Activated CD4-positive, alpha-beta memory T cell treated with anti-CD3 and anti-CD28 coated beads, Interleukin-2, amount 10 ng/mL, durations not matched to agents 7 days and 5 days (primary cell): ENCODE measurements at regions not wholly inside any gene's neighbourhood (a gene's known extent, or its start where the extent isn't known, plus 50 kb on each side); places are given as distances from the start of the nearest gene placed in this dataset.

Experiments used
- CTCF ChIA-PET: fragments of 350-600 bp; sonication (Branson Sonifier 250); formaldehyde crosslinking; loops from one replicate; lab custom pipeline; 2021; ENCODE audit warnings: antibody characterized with exemption, inconsistent platforms; lab: Charles Lee
- POLR2A ChIA-PET: fragments of 350-600 bp; sonication (Branson Sonifier 250); formaldehyde crosslinking; loops from one replicate; lab custom pipeline; 2021; ENCODE audit warnings: antibody characterized with exemption; lab: Charles Lee
- DNase-seq: peaks from one replicate; pipeline ENCODE4 v3.0.0-alpha.2; 2020
- H3K27ac Mint-ChIP-seq: one replicate; pipeline ENCODE4 v1.8.0; 2021; ENCODE audit warnings: mild to moderate bottlenecking, mixed read lengths
- H3K27me3 Mint-ChIP-seq: one replicate; pipeline ENCODE4 v1.8.0; 2021; ENCODE audit warnings: mixed read lengths
- H3K36me3 Mint-ChIP-seq: one replicate; pipeline ENCODE4 v1.8.0; 2021; ENCODE audit warnings: low read depth, mixed read lengths
- H3K4me1 Mint-ChIP-seq: one replicate; pipeline ENCODE4 v1.8.0; 2021; ENCODE audit warnings: mixed read lengths
- H3K4me3 Mint-ChIP-seq: one replicate; pipeline ENCODE4 v1.8.0; 2021; ENCODE audit warnings: mild to moderate bottlenecking, mixed read lengths
- H3K9me3 Mint-ChIP-seq: one replicate; pipeline ENCODE4 v1.8.0; 2021; ENCODE audit warnings: mixed read lengths

DNA sequence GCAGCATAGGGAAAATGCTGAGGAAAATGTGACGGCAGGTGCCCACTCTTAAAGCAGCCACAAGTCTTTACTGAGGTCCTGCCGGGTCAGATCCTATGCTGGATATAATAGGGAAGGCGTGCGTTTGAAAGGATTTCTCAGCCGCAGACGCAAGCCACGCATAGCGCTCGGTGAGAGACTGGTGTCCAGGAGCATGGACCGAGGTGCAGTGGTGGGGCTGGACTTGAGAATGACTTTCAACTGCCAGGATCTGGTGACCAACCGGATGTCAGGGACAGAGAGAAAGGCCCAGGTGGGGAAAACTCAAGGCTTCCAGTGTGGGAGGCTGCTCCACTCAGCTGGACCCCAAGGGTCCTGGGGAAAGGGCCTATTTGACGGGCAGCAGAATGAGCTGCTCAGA is 74.7 kb upstream of the INSIG1 start:
- H3K4me1 Mint-ChIP-seq: peaks cover 17% of the 10 kb centered on the region
- no peaks in the 10 kb centered on the region for H3K36me3 Mint-ChIP-seq
- CTCF ChIA-PET: interaction anchor here (1.3 kb wide), 1 partner anchor 18 kb away, joined by 3 read pairs; no protein-coding TSS in a partner anchor
- H3K9me3 Mint-ChIP-seq: no peaks in the 10 kb centered on the region
- POLR2A ChIA-PET: interaction anchor here (1.0 to 2.3 kb wide), 2 partner anchors 18 to 74 kb away, joined by 3 to 12 read pairs; partner anchors contain the start of gene INSIG1
- no peak for DNase-seq
- H3K4me3 Mint-ChIP-seq: no peak overlapping the region
- H3K27ac Mint-ChIP-seq: no peak overlapping the region
- peaks cover 15% of the 10 kb centered on the region for H3K27me3 Mint-ChIP-seq

DNA sequence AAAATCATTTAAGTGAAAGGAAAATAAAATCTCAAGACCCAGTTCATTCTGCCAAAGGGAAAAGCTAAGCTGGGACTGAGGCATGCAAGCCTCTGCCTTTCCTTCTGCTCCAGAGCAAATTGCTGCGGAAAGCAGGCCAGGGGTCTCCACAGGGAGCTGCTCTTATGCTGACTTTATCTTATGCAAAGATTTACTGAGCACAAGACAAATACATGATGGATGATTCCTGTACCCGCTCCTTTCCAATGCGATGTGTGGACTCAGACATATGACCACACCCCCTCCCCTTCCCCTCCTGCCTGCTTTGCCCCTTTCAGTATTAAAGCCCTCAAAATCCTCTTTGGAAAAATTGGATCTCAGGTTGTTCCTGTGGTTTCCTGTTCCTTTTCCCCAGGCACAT is 74.2 kb upstream of the INSIG1 start:
- no peaks in the 10 kb centered on the region for H3K9me3 Mint-ChIP-seq
- ChIA-PET POLR2A (interaction anchor here (1.0 to 2.3 kb wide), 2 partner anchors 19 to 73 kb away, joined by 3 to 12 read pairs; partner anchors contain the start of gene INSIG1), CTCF (no interaction called here)
- no peak overlapping the region for H3K4me3 Mint-ChIP-seq
- H3K27ac Mint-ChIP-seq: no peak overlapping the region
- no peaks in the 10 kb centered on the region for H3K36me3 Mint-ChIP-seq
- no peak for DNase-seq
- H3K4me1 Mint-ChIP-seq: peaks cover 15% of the 10 kb centered on the region
- peaks cover 15% of the 10 kb centered on the region for H3K27me3 Mint-ChIP-seq

DNA sequence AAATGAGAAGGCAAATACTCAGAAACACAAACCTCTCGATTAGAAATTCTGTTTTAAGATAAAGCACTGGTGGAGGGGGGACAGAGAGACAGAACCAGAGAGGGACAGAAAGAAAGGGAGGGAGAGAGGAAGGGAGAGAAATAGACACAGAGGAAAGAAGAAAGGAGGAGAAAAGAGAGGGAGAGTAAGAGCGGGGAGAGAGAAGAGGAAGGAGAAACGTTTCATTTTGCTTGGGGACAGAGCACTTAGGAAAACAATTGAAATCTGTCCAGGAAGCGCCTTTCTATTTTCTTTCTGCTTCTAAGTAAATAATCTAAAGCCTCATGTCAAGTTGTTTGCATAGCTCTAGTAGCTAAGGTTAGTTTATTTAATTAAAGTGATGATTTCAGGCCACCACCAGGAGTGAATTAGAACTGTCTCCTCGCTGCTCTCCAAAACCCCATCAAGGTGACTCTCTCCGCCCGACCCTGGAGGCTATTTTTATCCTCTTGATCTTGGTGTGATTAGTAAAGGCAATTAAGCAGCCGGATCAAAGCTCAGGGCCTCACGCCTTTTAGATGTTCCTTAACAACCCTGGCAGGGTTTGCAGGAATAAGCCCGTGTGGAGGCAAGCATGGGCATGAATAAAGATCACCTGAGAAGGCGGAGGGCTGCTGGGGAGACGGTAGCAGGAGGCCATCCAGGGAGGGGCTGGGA is 73.4 kb upstream of the INSIG1 start:
- H3K4me3 Mint-ChIP-seq: no peak overlapping the region
- no peaks in the 10 kb centered on the region for H3K36me3 Mint-ChIP-seq
- DNase-seq: no peak
- ChIA-PET CTCF (no interaction called here), POLR2A (interaction anchor here (2.3 kb wide), 1 partner anchor 73 kb away, joined by 12 read pairs; the partner anchor contains the start of gene INSIG1)
- H3K9me3 Mint-ChIP-seq: no peaks in the 10 kb centered on the region
- H3K4me1 Mint-ChIP-seq: peaks cover 15% of the 10 kb centered on the region
- H3K27me3 Mint-ChIP-seq: peaks cover 15% of the 10 kb centered on the region
- H3K27ac Mint-ChIP-seq: no peak overlapping the region

DNA sequence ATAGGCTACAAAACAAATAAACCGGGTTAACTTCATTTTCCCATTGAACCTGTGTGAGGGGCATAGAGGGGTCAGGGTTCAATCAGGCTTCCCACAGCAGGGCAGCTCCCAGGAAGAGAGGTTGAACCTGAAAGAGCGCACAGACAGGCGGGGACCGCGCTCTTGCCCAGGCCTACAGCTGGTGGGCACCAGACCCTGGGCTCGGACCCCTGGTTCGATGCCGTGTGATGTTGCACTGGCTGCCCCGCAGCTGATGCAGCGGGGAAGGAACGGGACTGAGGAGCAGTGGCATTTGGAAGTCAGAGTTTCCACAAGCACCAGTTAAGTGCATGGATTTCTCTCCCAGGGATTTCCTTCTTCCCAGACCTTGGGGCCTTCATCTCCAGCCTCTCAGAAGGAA is 72.6 kb upstream of the INSIG1 start:
- Mint-ChIP-seq H3K4me1 (peaks cover 15% of the 10 kb centered on the region), H3K4me3 (no peak overlapping the region), H3K27ac (no peak overlapping the region), H3K9me3 (no peaks in the 10 kb centered on the region), H3K36me3 (no peaks in the 10 kb centered on the region), H3K27me3 (peaks cover 15% of the 10 kb centered on the region)
- DNase-seq: no peak
- POLR2A ChIA-PET: no interaction called here
- CTCF ChIA-PET: no interaction called here

DNA sequence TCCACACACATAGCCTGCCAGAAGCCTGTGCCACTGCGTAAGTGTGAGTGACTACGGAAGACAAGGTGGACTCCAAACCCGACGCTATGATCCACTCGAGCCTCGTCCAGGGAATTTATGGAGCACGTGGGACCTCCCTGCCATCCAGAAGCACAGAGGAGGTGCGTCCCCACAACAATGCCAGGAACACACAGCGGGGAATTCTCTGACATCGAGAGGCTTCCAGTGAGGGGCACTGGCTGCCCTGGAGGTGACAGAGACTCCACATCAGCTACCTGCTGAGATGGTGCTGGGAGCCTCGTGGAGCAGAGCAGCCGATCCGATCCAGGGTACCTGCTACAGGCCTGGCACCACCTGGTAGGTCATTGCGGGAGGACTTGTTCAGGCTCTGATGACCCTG is 72.2 kb upstream of the INSIG1 start:
- no peak overlapping the region for H3K27ac Mint-ChIP-seq
- CTCF ChIA-PET: no interaction called here
- H3K9me3 Mint-ChIP-seq: no peaks in the 10 kb centered on the region

DNA sequence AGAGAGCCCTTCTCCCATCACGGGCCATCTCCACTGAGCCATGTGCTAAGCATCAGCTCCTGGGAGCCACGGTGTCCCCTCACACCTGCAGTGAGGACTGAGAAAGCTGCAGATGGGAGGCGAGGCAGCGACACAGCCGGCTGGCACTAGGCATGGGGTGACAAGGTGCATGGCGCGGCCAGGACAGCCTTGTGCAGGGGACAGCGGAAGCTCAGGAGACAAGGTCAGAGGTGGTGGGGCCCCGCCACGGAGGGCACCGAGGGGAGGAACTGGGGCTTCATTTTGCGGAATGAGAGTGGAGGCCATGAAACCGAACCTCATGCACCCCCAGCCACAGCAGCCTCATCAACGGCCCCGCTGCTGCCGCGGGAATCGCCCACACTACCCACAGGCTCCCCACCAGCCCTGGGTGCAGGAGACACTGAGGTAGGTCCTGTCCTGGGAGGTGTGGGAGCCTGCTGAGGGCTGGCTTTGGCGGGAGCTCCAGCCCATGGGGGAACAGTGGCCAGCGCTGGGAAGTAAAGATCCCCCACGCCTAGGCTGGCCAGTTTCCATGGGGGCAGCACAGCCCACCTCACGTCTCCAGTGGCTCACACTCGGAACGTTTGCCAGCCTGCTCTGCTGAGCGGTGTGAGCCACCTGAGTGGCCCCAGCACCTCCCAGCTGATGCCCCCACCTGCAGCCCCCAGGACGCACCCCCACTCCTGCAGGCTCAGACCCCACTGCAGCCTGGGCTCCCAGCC is 71.2 kb upstream of the INSIG1 start:
- H3K36me3 Mint-ChIP-seq: no peaks in the 10 kb centered on the region
- POLR2A ChIA-PET: interaction anchor here (0.7 kb wide), 1 partner anchor 70 kb away, joined by 3 read pairs; no protein-coding TSS in a partner anchor
- CTCF ChIA-PET: no interaction called here
- H3K27me3 Mint-ChIP-seq: peaks cover 15% of the 10 kb centered on the region
- H3K4me1 Mint-ChIP-seq: peaks cover 13% of the 10 kb centered on the region
- no peaks in the 10 kb centered on the region for H3K9me3 Mint-ChIP-seq
- H3K27ac Mint-ChIP-seq: no peak overlapping the region
- DNase-seq: no peak
- H3K4me3 Mint-ChIP-seq: no peak overlapping the region

More for the DNA sequence above, 72.2 kb upstream of the INSIG1 start:
- POLR2A ChIA-PET: no interaction called here
- no peak for DNase-seq
- Mint-ChIP-seq H3K36me3 (no peaks in the 10 kb centered on the region), H3K4me3 (no peak overlapping the region), H3K4me1 (peaks cover 15% of the 10 kb centered on the region), H3K27me3 (peaks cover 15% of the 10 kb centered on the region)

DNA sequence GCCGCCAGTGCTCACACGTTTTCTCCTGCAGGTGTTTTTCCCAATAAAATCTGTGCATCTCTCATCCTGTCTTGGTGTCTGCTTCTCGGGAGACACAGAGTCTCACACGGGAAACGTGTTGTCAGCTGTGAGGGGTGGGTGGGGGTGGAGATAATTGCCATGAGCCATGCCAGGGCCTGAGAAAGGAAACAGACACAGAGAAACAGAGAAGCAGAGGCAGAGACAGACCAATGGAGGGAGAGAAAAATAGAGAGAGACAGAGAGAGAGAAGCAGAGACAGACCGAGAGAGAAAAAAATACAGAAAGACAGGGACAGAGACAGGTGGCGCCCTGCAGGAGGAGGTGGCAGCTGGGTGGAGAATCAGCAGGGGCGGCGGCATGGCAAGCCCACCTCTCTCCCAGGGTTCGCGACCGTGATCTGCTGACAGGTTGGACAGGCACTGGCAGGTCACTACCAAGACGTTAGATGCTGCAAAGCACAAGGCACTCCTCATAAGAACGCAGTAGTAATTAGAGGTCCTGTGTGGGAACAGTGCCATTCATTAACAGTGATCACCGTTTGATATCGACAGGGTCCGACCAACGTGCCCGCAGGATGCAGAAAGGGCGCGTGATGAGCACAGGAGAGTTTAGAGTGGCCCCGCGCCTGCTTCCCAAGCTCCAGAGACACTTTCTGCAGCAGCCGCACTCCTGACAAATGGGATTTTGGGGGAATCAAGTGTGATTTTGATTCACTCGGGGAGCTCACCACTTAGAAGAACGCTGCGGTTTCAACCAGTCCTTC is 70.5 kb upstream of the INSIG1 start:
- no peak for DNase-seq
- Mint-ChIP-seq H3K27me3 (peaks cover 15% of the 10 kb centered on the region), H3K4me3 (no peak overlapping the region), H3K27ac (no peak overlapping the region), H3K36me3 (no peaks in the 10 kb centered on the region), H3K4me1 (peaks cover 6% of the 10 kb centered on the region), H3K9me3 (no peaks in the 10 kb centered on the region)
- POLR2A ChIA-PET: no interaction called here
- CTCF ChIA-PET: no interaction called here

DNA sequence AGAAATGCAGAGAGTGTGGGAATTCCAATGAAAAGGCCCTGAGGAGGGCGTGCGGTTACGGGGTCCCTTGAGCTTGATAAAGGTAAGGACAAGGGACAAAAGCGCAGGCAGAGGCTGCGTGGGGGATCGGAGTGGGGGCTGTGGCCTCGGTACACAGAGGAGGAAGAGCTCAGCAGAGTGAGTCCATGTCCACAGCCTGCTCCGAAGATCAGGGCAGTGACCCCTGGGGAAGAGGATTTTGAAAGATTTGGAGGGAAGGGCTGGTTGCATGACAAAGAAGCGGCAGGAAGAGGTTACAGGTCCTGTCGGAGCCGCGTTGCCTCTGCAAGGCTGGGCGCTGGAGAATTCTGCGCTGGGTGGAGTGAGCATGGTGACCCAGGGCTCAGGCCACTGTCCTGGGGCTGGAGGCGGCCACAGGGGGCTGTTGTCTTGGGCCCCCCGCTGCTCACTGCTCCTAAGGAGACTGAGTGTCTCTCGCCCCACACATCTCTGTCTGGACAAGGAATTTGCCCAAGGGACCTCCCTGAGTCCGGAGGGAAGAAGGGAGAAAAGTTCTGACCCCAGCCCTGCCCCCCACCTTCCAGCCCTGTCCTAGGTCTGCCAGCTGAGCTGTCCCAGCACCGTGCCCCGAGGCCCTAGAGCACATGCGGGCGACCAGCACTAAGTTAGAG is 69.8 kb upstream of the INSIG1 start:
- Mint-ChIP-seq H3K27ac (no peak overlapping the region), H3K36me3 (no peaks in the 10 kb centered on the region), H3K27me3 (peaks cover 15% of the 10 kb centered on the region), H3K4me1 (no peaks in the 10 kb centered on the region), H3K9me3 (no peaks in the 10 kb centered on the region), H3K4me3 (no peak overlapping the region)
- no peak for DNase-seq
- ChIA-PET POLR2A (no interaction called here), CTCF (no interaction called here)

DNA sequence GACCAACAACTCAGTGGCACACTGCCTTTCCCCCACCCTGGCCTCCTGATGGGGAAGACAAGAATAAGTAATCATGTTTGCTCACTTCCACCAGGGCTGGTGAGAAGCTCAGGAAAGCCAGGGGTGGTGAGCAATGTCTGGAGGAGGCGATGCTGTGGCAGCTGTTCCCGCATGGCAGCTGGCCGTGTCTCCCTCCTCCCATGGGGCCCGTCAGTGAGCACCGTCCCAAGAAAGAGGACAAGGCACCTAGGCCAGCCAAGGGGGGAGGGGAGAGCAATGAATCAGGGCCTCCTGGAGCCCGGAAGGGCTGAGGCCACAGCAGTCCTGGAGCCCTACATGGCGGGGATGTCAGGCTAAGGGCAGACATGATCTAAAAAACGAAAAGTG is 69.2 kb upstream of the INSIG1 start:
- Mint-ChIP-seq H3K4me1 (no peaks in the 10 kb centered on the region), H3K9me3 (no peaks in the 10 kb centered on the region), H3K27ac (no peak overlapping the region), H3K36me3 (no peaks in the 10 kb centered on the region), H3K4me3 (no peak overlapping the region), H3K27me3 (peaks cover 15% of the 10 kb centered on the region)
- ChIA-PET POLR2A (no interaction called here), CTCF (no interaction called here)
- DNase-seq: no peak

DNA sequence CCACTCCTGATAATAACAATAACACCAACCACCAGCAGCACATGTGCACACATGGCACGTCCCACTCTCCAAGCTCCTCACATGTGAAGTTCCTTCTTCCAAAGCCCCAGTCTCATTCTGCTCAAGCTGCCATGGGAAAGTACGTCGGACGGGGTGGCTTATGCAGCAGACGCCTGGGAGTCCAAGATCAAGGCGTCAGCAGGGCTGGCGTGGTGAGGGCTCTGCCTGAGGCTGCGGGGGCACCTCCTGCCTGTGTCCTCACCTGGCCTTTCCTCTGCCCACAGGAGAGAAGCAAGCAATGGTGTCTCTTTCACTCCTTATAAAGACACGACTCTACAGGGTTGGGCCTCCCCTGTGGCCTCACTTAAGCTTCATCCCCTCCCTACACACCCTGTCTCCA is 68.8 kb upstream of the INSIG1 start:
- no peaks in the 10 kb centered on the region for H3K36me3 Mint-ChIP-seq
- POLR2A ChIA-PET: no interaction called here
- no peaks in the 10 kb centered on the region for H3K4me1 Mint-ChIP-seq
- H3K4me3 Mint-ChIP-seq: no peak overlapping the region
- DNase-seq: no peak
- H3K27ac Mint-ChIP-seq: no peak overlapping the region
- CTCF ChIA-PET: no interaction called here
- H3K9me3 Mint-ChIP-seq: no peaks in the 10 kb centered on the region
- peaks cover 15% of the 10 kb centered on the region for H3K27me3 Mint-ChIP-seq

DNA sequence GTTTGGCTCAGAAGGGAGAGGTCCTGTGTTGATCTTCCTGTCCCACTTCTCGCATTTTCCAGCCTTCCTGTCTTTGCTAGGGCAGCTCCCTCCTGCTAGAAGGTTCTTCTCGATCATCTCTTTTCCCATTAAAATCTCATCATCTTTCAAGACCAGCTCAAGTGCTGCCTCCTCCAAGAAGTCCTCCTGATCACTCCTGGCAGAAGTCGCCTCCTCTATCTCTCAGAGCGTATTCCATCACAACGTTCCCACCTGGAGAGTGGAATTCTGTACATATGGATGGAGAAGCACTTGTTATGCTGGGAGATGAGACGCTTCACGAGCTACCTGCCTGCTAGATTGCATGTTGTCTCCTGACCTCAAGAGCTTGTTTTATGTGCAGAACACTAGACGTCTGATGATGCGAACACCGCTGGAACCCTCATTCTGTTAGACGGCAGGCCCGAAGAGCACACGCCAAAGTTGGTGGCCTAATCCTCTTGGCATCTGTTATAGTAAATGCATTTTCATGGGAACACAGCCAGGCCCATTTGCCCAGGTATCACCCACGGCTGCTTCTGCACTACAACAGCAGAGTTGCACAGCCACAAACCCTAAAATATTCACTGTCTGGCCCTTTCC is 68.0 kb upstream of the INSIG1 start:
- H3K9me3 Mint-ChIP-seq: no peaks in the 10 kb centered on the region
- no peak overlapping the region for H3K4me3 Mint-ChIP-seq
- H3K4me1 Mint-ChIP-seq: no peaks in the 10 kb centered on the region
- peaks cover 15% of the 10 kb centered on the region for H3K27me3 Mint-ChIP-seq
- H3K27ac Mint-ChIP-seq: no peak overlapping the region
- DNase-seq: no peak
- CTCF ChIA-PET: no interaction called here
- H3K36me3 Mint-ChIP-seq: no peaks in the 10 kb centered on the region
- POLR2A ChIA-PET: no interaction called here

DNA sequence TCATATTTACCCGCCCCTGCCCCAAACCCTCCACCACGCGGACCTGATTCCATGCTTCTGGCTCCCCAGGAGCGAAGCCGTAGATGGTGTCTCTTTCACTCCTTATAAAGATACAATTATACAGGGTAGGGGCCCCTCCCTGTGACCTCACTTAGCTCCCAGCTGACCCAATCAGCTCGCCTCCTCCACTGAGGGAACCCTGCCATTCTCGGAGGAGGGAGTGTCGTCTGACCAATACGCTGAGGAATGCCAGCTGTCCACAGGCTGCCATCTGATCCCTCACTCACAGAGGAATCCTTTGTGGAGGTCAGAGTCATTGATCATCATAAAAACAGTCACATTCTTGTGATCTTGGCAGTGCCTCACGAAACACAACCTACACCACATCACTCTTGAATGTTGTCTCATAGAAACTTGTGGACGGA is 67.5 kb upstream of the INSIG1 start:
- H3K4me1 Mint-ChIP-seq: no peaks in the 10 kb centered on the region
- no peak for DNase-seq
- H3K9me3 Mint-ChIP-seq: no peaks in the 10 kb centered on the region
- no peaks in the 10 kb centered on the region for H3K36me3 Mint-ChIP-seq
- no peak overlapping the region for H3K27ac Mint-ChIP-seq
- ChIA-PET POLR2A (interaction anchor here (1.1 kb wide), 1 partner anchor 69 kb away, joined by 3 read pairs; no protein-coding TSS in a partner anchor), CTCF (no interaction called here)
- H3K27me3 Mint-ChIP-seq: peaks cover 15% of the 10 kb centered on the region
- no peak overlapping the region for H3K4me3 Mint-ChIP-seq
